DND-41 (cell line): ENCODE measurements at regions not wholly inside any gene's neighbourhood (a gene's known extent, or its start where the extent isn't known, plus 50 kb on each side); places are given as distances from the start of the nearest gene placed in this dataset.
"Not testable (repeated sequence)": the region's sequence is repeated elsewhere in the genome, so short reads cannot be mapped to it uniquely, and the experiment has no call there.

Experiments used
- ATAC-seq: fragments of 200-7000 bp; cut with Tn5 transposase; 3 replicates; pipeline ENCODE4 v1.9.1; 2021; ENCODE audit warnings: low read depth; ENCODE audit not compliant: insufficient read depth
- DNase-seq: peaks from one replicate; pipeline ENCODE4 v3.0.0-alpha.2; 2020
- H2AFZ ChIP-seq: 2 replicates; pipeline ENCODE4 v1.6.0; 2012; ENCODE audit warnings: low read depth, low read length
- H3K27ac ChIP-seq: 2 replicates; pipeline ENCODE4 v1.5.1; 2012; ENCODE audit warnings: low read length, inconsistent platforms
- H3K27me3 ChIP-seq: fragments of 200-600 bp; sonication (generic); 2 replicates; pipeline ENCODE4 v1.6.0; 2012; ENCODE audit warnings: low read length, mild to moderate bottlenecking, inconsistent platforms; ENCODE audit not compliant: insufficient read depth, poor library complexity
- H3K36me3 ChIP-seq: 2 replicates; pipeline ENCODE4 v1.5.1; 2012; ENCODE audit warnings: low read length, inconsistent platforms; ENCODE audit not compliant: insufficient read depth
- H3K4me1 ChIP-seq: 2 replicates; pipeline ENCODE4 v1.5.1; 2012; ENCODE audit warnings: mild to moderate bottlenecking, low read length; ENCODE audit not compliant: insufficient read depth
- H3K4me2 ChIP-seq: 2 replicates; pipeline ENCODE4 v1.6.0; 2012; ENCODE audit warnings: mild to moderate bottlenecking, moderate library complexity, low read length, inconsistent platforms; ENCODE audit not compliant: insufficient read depth
- H3K4me3 ChIP-seq, 2 experiments: fragments of 200-600 bp in 1 of 2; shearing (Covaris generic) in 1 of 2; 2 replicates each; pipeline ENCODE4 v1.5.1; 2012 to 2016; ENCODE audit warnings: inconsistent platforms in 2 of 2, low read length in 2 of 2, mild to moderate bottlenecking in 2 of 2, low read depth in 1 of 2, moderate library complexity in 1 of 2
- H3K79me2 ChIP-seq: 2 replicates; pipeline ENCODE4 v1.6.0; 2012; ENCODE audit warnings: low read length, inconsistent platforms; ENCODE audit not compliant: insufficient read depth
- H3K9ac ChIP-seq: 2 replicates; pipeline ENCODE4 v1.6.0; 2012; ENCODE audit warnings: low read depth, mild to moderate bottlenecking, inconsistent platforms, low read length, moderate library complexity
- H3K9me3 ChIP-seq: 2 replicates; pipeline ENCODE4 v1.5.1; 2012; ENCODE audit warnings: low read length, moderate library complexity, mild to moderate bottlenecking, inconsistent platforms; ENCODE audit not compliant: insufficient read depth, severe bottlenecking
- H4K20me1 ChIP-seq: 2 replicates; pipeline ENCODE4 v1.6.0; 2012; ENCODE audit warnings: low read length; ENCODE audit not compliant: insufficient read depth
- CTCF ChIP-seq: IDR thresholded peaks from 2 replicates; pipeline ENCODE4 v1.5.1; 2012; ENCODE audit warnings: borderline replicate concordance, low read length, moderate library complexity, mild to moderate bottlenecking; ENCODE audit not compliant: poor library complexity, severe bottlenecking; ENCODE audit errors: extremely low read depth
- EZH2 ChIP-seq: IDR thresholded peaks from 3 replicates; pipeline ENCODE4 v1.6.1; 2012; ENCODE audit warnings: borderline replicate concordance, low read depth, mild to moderate bottlenecking, moderate library complexity, low read length, inconsistent platforms; ENCODE audit not compliant: severe bottlenecking

- H3K27ac ChIP-seq = no peak overlapping the region
- no peak overlapping the region for H3K9ac ChIP-seq
- H3K4me1 ChIP-seq = no peaks in the 10 kb centered on the region
- no peaks in the 10 kb centered on the region for H3K36me3 ChIP-seq
- H3K9me3 ChIP-seq = no peaks in the 10 kb centered on the region
- no peaks in the 10 kb centered on the region for H4K20me1 ChIP-seq
- no peak overlapping the region for H3K4me2 ChIP-seq
- no peaks in the 10 kb centered on the region for H3K79me2 ChIP-seq
- ATAC-seq (no peak), DNase-seq (no peak)
- H3K4me3 ChIP-seq = no peak overlapping the region
- H3K27me3 ChIP-seq = no peaks in the 10 kb centered on the region
- TF ChIP-seq CTCF (no peak), EZH2 (no peak)
- H2AFZ ChIP-seq = no peak overlapping the region
Observed at GRCh38 chr12:75685617-75686225, 174.3 kb upstream of the KRR1 start.

GRCh38 chr12:75684678-75685616 lies 173.5 kb upstream of the KRR1 start:
- Histone ChIP-seq H3K4me3 (no peak overlapping the region), H3K9me3 (no peaks in the 10 kb centered on the region), H3K4me2 (no peak overlapping the region), H3K4me1 (no peaks in the 10 kb centered on the region), H2AFZ (no peak overlapping the region), H3K9ac (no peak overlapping the region), H3K79me2 (no peaks in the 10 kb centered on the region), H3K36me3 (no peaks in the 10 kb centered on the region), H3K27me3 (no peaks in the 10 kb centered on the region), H4K20me1 (no peaks in the 10 kb centered on the region), H3K27ac (no peak overlapping the region)
- no peak for ATAC-seq
- TF ChIP-seq EZH2 = no peak
- no peak for TF ChIP-seq CTCF
- DNase-seq = no peak

GRCh38 chr12:75683995-75684586 lies 172.7 kb upstream of the KRR1 start:
- H3K79me2 ChIP-seq, H3K27me3 ChIP-seq, H2AFZ ChIP-seq, H3K9me3 ChIP-seq, ATAC-seq, H3K4me2 ChIP-seq, DNase-seq, H4K20me1 ChIP-seq, H3K36me3 ChIP-seq, H3K27ac ChIP-seq, H3K9ac ChIP-seq, H3K4me1 ChIP-seq, H3K4me3 ChIP-seq: not testable (repeated sequence)

- no peaks in the 10 kb centered on the region for H3K79me2 ChIP-seq
- H3K36me3 ChIP-seq = no peaks in the 10 kb centered on the region
- H3K9me3 ChIP-seq = no peaks in the 10 kb centered on the region
- H3K4me1 ChIP-seq = no peaks in the 10 kb centered on the region
- no peak for DNase-seq
- no peaks in the 10 kb centered on the region for H4K20me1 ChIP-seq
- H3K4me2 ChIP-seq = no peak overlapping the region
- TF ChIP-seq EZH2 (no peak), CTCF (no peak)
- H3K4me3 ChIP-seq = no peak overlapping the region
- no peaks in the 10 kb centered on the region for H3K27me3 ChIP-seq
- H3K9ac ChIP-seq = no peak overlapping the region
- H2AFZ ChIP-seq = no peak overlapping the region
- ATAC-seq = no peak
- no peak overlapping the region for H3K27ac ChIP-seq
Observed at GRCh38 chr12:75683220-75683619, 171.8 kb upstream of the KRR1 start.
